A673 (cell line): ENCODE measurements at regions not wholly inside any gene's neighbourhood (a gene's known extent, or its start where the extent isn't known, plus 50 kb on each side); places are given as distances from the start of the nearest gene placed in this dataset.

Experiments
- CTCF ChIP-seq: fragments of 300-800, 200-600 bp; sonication (generic); conservative IDR thresholded peaks from 2 replicates; pipeline ENCODE4 v1.5.1; 2017; ENCODE audit warnings: low read depth, mild to moderate bottlenecking, antibody characterized with exemption, low read length, moderate library complexity, mixed read lengths
- EZH2 ChIP-seq: fragments of 200-600 bp; sonication (generic); IDR thresholded peaks from 2 replicates; pipeline ENCODE4 v1.6.1; 2017; ENCODE audit warnings: borderline replicate concordance, low read depth, mild to moderate bottlenecking, mixed read lengths, antibody characterized with exemption, low read length; ENCODE audit not compliant: poor library complexity, severe bottlenecking

DNA sequence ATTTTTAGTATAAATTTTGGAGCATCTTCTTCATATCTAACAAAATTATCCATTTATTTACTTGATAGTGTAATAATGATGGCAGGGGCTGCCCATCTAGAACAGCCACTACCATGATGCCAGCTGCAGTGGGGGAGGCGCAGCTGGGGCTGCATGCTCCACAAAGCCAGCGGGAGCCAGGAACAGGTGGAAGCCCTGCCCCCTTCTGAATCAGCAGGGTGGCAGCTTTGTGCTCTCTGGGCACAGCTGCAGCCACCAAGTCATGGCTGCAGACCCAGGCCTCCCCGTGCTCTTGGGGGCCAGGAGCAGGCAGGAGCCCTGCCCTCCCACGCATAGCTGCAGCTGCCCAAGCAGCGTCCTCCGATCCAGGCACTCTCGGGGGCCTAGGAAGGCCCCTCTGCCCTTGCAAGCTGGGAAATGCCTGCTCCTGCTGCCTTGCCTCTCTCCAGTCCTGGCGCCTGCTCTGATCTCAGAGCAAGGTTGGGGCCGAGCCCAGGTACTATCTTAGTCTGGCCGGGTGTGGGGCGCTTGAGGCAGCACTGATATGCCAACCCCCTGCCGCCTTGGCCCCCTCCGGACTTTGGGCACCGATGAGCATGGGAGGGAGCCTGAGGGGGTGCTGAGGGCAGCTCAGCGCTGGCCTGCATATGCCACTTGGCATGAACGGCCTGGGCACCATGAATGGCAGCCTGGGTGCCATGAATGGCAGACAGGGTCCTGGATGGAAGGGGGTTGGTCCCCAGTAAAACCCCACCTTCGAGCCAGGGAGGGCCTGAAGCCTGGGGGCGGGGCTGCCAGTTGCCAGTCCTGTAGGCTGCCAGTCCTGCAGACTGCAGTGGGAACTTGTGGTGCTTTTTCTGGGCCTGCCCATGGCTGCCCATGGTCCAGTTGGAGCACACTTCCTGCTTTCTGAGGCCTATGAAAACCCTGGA is 1110.8 kb upstream of the POT1 start:
- TF ChIP-seq CTCF = no peak
- TF ChIP-seq EZH2 = no peak
